Bronchial epithelial cell (primary cell): ENCODE measurements at regions not wholly inside any gene's neighbourhood (a gene's known extent, or its start where the extent isn't known, plus 50 kb on each side); places are given as distances from the start of the nearest gene placed in this dataset.

Experiments used
- DNase-seq: peaks from one replicate; pipeline ENCODE4 v3.0.0-alpha.2; 2010; ENCODE audit warnings: low read depth
- FAIRE-seq: peaks from 2 replicates; lab custom pipeline; 2011; peaks lifted over from hg19 to GRCh38; lab: Jason Lieb, UNC
- H3K27me3 ChIP-seq: 2 replicates; pipeline ENCODE4 v1.5.1; 2011; ENCODE audit warnings: low read length; ENCODE audit not compliant: control insufficient read depth, insufficient read depth
- H3K36me3 ChIP-seq: 2 replicates; pipeline ENCODE4 v1.5.1; 2011; ENCODE audit warnings: low read length; ENCODE audit not compliant: control insufficient read depth, insufficient read depth
- H3K4me3 ChIP-seq: 2 replicates; pipeline ENCODE4 v1.5.1; 2011; ENCODE audit warnings: mild to moderate bottlenecking, low read depth, low read length, control low read depth
- CTCF ChIP-seq: IDR thresholded peaks from 2 replicates; pipeline ENCODE4 v1.5.1; 2011; ENCODE audit warnings: mild to moderate bottlenecking, moderate library complexity, low read length, control low read depth, inconsistent platforms; ENCODE audit not compliant: insufficient read depth, severe bottlenecking

- H3K4me3 ChIP-seq: no peak overlapping the region
- no peaks in the 10 kb centered on the region for H3K27me3 ChIP-seq
- H3K36me3 ChIP-seq: no peaks in the 10 kb centered on the region
- FAIRE-seq (no peak), DNase-seq (peak; percentile 91)
- TF ChIP-seq CTCF: no peak
Observed at GRCh38 chr15:62307551-62307950, 142.5 kb upstream of the C2CD4B start.

GRCh38 chr15:62316413-62317060, 151.5 kb upstream of the C2CD4B start:
- peak; percentile 7 for FAIRE-seq
- H3K27me3 ChIP-seq: no peaks in the 10 kb centered on the region

GRCh38 chr15:62320259-62320658, 155.2 kb upstream of the C2CD4B start:
- Histone ChIP-seq H3K36me3 (no peaks in the 10 kb centered on the region), H3K4me3 (no peak overlapping the region), H3K27me3 (no peaks in the 10 kb centered on the region)
- DNase-seq: no peak
- no peak for TF ChIP-seq CTCF
- FAIRE-seq: no peak

More at GRCh38 chr15:62316413-62317060, 151.5 kb upstream of the C2CD4B start:
- Histone ChIP-seq H3K36me3 (no peaks in the 10 kb centered on the region), H3K4me3 (no peak overlapping the region)
- DNase-seq: no peak
- no peak for TF ChIP-seq CTCF

- H3K4me3 ChIP-seq: no peak overlapping the region
- no peak for TF ChIP-seq CTCF
- FAIRE-seq: no peak
- H3K27me3 ChIP-seq: no peaks in the 10 kb centered on the region
- no peak for DNase-seq
- H3K36me3 ChIP-seq: no peaks in the 10 kb centered on the region
Observed at GRCh38 chr15:62323353-62323890, 158.3 kb upstream of the C2CD4B start.

- TF ChIP-seq CTCF: no peak
- DNase-seq (no peak), FAIRE-seq (no peak)
- Histone ChIP-seq H3K27me3 (no peaks in the 10 kb centered on the region), H3K4me3 (no peak overlapping the region), H3K36me3 (no peaks in the 10 kb centered on the region)
Observed at GRCh38 chr15:62324382-62324781, 159.3 kb upstream of the C2CD4B start.

- no peaks in the 10 kb centered on the region for H3K36me3 ChIP-seq
- H3K4me3 ChIP-seq: no peak overlapping the region
- no peak for FAIRE-seq
- no peak for DNase-seq
- H3K27me3 ChIP-seq: no peaks in the 10 kb centered on the region
- no peak for TF ChIP-seq CTCF
Observed at GRCh38 chr15:62325597-62325996, 160.5 kb upstream of the C2CD4B start.
